ENCODE measurements at regions not wholly inside any gene's neighbourhood (a gene's known extent, or its start where the extent isn't known, plus 50 kb on each side); places are given as distances from the start of the nearest gene placed in this dataset.

DNA sequence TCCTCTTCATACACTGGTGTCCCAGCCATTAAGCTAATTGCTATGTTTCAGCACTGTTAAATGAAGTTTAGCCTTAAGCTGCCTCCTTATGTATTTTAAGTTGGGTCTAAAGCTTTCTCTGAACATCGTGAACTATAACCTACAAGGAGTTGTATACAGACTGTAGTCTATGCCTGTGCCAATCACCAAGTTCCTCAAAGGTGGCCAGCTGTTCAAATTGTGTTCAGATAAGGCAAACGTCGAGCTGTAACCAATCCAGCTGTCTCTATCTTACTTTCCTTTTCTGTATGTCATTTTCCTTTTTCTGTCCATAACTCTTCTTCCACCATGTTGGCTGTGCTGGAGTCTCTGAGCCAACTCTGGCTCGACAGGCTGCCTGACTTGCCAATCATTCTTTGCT is 199.6 kb downstream of the OGFRL1 start:
- Histone ChIP-seq H3K4ac (ENCODE audit: low read depth, low read length) (no peak overlapping the region), H3K4me2 (ENCODE audit: insufficient read depth, insufficient read length, low read length) (no peak overlapping the region), H2BK20ac (ENCODE audit: low read depth, low read length, poor library complexity, severe bottlenecking) (no peak overlapping the region), H3K56ac (ENCODE audit: insufficient read length, low read depth, low read length) (no peak overlapping the region), H3K9me3 (ENCODE audit: control insufficient read depth, low read depth, low read length) (no peaks in the 10 kb centered on the region), H3T11ph (ENCODE audit: low read length) (no peak overlapping the region), H2BK12ac (ENCODE audit: insufficient read length, low read depth, low read length) (no peak overlapping the region), H3K4me1 (ENCODE audit: insufficient read depth, low read length) (peaks cover 4% of the 10 kb centered on the region; the same call in 1 of the 2 replicates), H2BK15ac (ENCODE audit: low read depth, low read length) (no peak overlapping the region), H3K18ac (ENCODE audit: insufficient read length, low read depth, low read length) (no peak overlapping the region), H4K20me1 (ENCODE audit: control insufficient read depth, insufficient read depth, insufficient read length) (no peaks in the 10 kb centered on the region), H2BK5ac (ENCODE audit: insufficient read length, low read length) (no peak overlapping the region), H3K23me2 (ENCODE audit: insufficient read length, low read depth, low read length, poor library complexity, severe bottlenecking) (no peaks in the 10 kb centered on the region), H2AFZ (ENCODE audit: low read length) (no peak overlapping the region), H4K91ac (ENCODE audit: insufficient read length, low read depth, low read length) (no peak overlapping the region), H3K79me2 (ENCODE audit: insufficient read depth, low read length) (no peaks in the 10 kb centered on the region), H4K5ac (ENCODE audit: insufficient read length, low read depth, low read length) (no peak overlapping the region), H3K14ac (ENCODE audit: insufficient read depth, low read length) (no peak overlapping the region), H3K9ac (ENCODE audit: extremely low read depth, insufficient read length, low read length) (no peak overlapping the region), H2BK120ac (ENCODE audit: low read depth, low read length, poor library complexity, severe bottlenecking) (no peak overlapping the region), H3K23ac (ENCODE audit: insufficient read length, low read depth, low read length) (no peak overlapping the region), H2AK5ac (ENCODE audit: insufficient read length, low read length) (no peak overlapping the region), H3K27ac (ENCODE audit: insufficient read length, low read depth, low read length) (no peak overlapping the region), H3K27me3 (ENCODE audit: insufficient read depth, low read length) (no peaks in the 10 kb centered on the region), H3K79me1 (ENCODE audit: insufficient read depth, low read depth, low read length, poor library complexity, severe bottlenecking) (no peaks in the 10 kb centered on the region), H4K8ac (replicated peaks; ENCODE audit: insufficient read length, low read depth, low read length) (no peak overlapping the region)
- DNase-seq, result no peak
- Mint-ChIP-seq H3K4me3 (no peak overlapping the region), H3K27ac (no peak overlapping the region; a peak in 1 of 7 replicates), H3K4me1 (peaks cover 7% of the 10 kb centered on the region in 2 experiments), H3K9me3 (no peaks in the 10 kb centered on the region), H3K27me3 (ENCODE audit: low read depth) (no peaks in the 10 kb centered on the region), H3K36me3 (ENCODE audit: insufficient read depth in 1 of 3, low read depth in 3 of 3) (no peaks in the 10 kb centered on the region)
- WGBS (ENCODE audit: extremely low coverage, insufficient read length, low lambda C conversion rate), result no CpG with 5 or more reads among the region's 4 CpGs
- TF ChIP-seq, protein P1, sequence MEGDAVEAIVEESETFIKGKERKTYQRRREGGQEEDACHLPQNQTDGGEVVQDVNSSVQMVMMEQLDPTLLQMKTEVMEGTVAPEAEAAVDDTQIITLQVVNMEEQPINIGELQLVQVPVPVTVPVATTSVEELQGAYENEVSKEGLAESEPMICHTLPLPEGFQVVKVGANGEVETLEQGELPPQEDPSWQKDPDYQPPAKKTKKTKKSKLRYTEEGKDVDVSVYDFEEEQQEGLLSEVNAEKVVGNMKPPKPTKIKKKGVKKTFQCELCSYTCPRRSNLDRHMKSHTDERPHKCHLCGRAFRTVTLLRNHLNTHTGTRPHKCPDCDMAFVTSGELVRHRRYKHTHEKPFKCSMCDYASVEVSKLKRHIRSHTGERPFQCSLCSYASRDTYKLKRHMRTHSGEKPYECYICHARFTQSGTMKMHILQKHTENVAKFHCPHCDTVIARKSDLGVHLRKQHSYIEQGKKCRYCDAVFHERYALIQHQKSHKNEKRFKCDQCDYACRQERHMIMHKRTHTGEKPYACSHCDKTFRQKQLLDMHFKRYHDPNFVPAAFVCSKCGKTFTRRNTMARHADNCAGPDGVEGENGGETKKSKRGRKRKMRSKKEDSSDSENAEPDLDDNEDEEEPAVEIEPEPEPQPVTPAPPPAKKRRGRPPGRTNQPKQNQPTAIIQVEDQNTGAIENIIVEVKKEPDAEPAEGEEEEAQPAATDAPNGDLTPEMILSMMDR (conservative IDR thresholded peaks at IDR 0.05), result no peak
